ENCODE measurements at regions not wholly inside any gene's neighbourhood (a gene's known extent, or its start where the extent isn't known, plus 50 kb on each side); places are given as distances from the start of the nearest gene placed in this dataset.
A peak's percentile ranks its signal among the peaks of the same experiment; 100 is the strongest.

- no peak overlapping the region for H2BK120ac ChIP-seq (ENCODE audit: low read depth, low read length)
- H3K9me3 ChIP-seq (ENCODE audit: control insufficient read depth, insufficient read depth, low read length), result no peaks in the 10 kb centered on the region
- no peak overlapping the region for H3K4me3 ChIP-seq (ENCODE audit: insufficient read depth, low read depth, low read length)
- in situ Hi-C loops (cut with MboI; ENCODE audit: low sequenced_read_pairs), result no loop called here
- peak overlapping the region; percentile 28 for H3K18ac ChIP-seq (ENCODE audit: low read depth, low read length)
- H3K27ac ChIP-seq (ENCODE audit: insufficient read depth, low read length), result no peak overlapping the region
- no peak overlapping the region for H4K5ac ChIP-seq (ENCODE audit: low read depth, low read length)
- intact Hi-C loops (cut with micrococcal nuclease), result no loop called here
- H3K23ac ChIP-seq (ENCODE audit: low read depth, low read length), result no peak overlapping the region
- H3K9me1 ChIP-seq (ENCODE audit: insufficient read depth, low read length), result peaks cover 2% of the 10 kb centered on the region
- H2BK20ac ChIP-seq (ENCODE audit: low read depth, low read length), result no peak overlapping the region
- no peak overlapping the region for H4K91ac ChIP-seq (ENCODE audit: insufficient read depth, low read depth, low read length)
- H2BK5ac ChIP-seq (ENCODE audit: low read depth, low read length, poor library complexity, severe bottlenecking), result no peak overlapping the region
- H3K9ac ChIP-seq (ENCODE audit: low read depth, low read length), result no peak overlapping the region
- dilution Hi-C loops (cut with HindIII; ENCODE audit: low sequenced_read_pairs, unreplicated experiment), result loop anchor here (25.0 kb wide), 1 partner anchor 302 kb away; the partner anchor contains the start of gene TCF21
- BruUV-seq (replicated peaks), result no TSS peak
- ATAC-seq (ENCODE audit: low read depth), result no peak
- no peak overlapping the region for H3K4ac ChIP-seq (ENCODE audit: low read depth, low read length)
- no peaks in the 10 kb centered on the region for H3K36me3 ChIP-seq (ENCODE audit: control insufficient read depth, insufficient read depth, low read length)
- TF ChIP-seq USF2 (IDR thresholded peaks at IDR 0.05; ENCODE audit: low read depth, low read length) (no peak), CHD1 (IDR thresholded peaks at IDR 0.05; ENCODE audit: low read depth, low read length) (no peak), FOS (IDR thresholded peaks at IDR 0.05; ENCODE audit: low read depth, low read length) (no peak), MAZ (IDR thresholded peaks at IDR 0.05; ENCODE audit: borderline replicate concordance, low read depth, low read length) (no peak), SMC3 (IDR thresholded peaks at IDR 0.05; ENCODE audit: low read depth, low read length) (no peak), BHLHE40 (IDR thresholded peaks at IDR 0.05; ENCODE audit: low read depth, low read length) (no peak), MXI1 (IDR thresholded peaks at IDR 0.05; ENCODE audit: borderline replicate concordance, low read depth, low read length) (no peak), RCOR1 (IDR thresholded peaks at IDR 0.05; ENCODE audit: insufficient replicate concordance, low read length) (no peak), CEBPB (IDR thresholded peaks at IDR 0.05; ENCODE audit: low read depth, low read length) (no peak), ELK1 (IDR thresholded peaks at IDR 0.05; ENCODE audit: borderline replicate concordance, low read depth, low read length) (no peak), MAFK (IDR thresholded peaks at IDR 0.05; ENCODE audit: low read depth, low read length) (no peak), NFE2L2 (IDR thresholded peaks at IDR 0.05; ENCODE audit: low read depth, low read length) (no peak), RAD21 (IDR thresholded peaks at IDR 0.05; ENCODE audit: low read length) (no peak)
- 0 out of 3 replicates have a peak overlapping the region, but pooled peaks have one; percentile 36 for H2BK15ac ChIP-seq (ENCODE audit: low read depth, low read length)
- no peak overlapping the region for H3K56ac ChIP-seq (ENCODE audit: extremely low read depth, insufficient read depth, low read length)
- ChIA-PET CTCF (interaction anchor here (0.5 to 1.8 kb wide), 3 partner anchors 288 to 339 kb away, joined by 3 to 4 read pairs (median 3); no protein-coding TSS in a partner anchor), POLR2A (ENCODE audit: unreplicated experiment) (no interaction called here)
- no peak overlapping the region for H3K4me2 ChIP-seq (ENCODE audit: low read depth, low read length)
- no peaks in the 10 kb centered on the region; a peak in 1 of 4 replicates for H3K79me1 ChIP-seq (ENCODE audit: low read depth in 1 of 2, low read length in 2 of 2)
- H3K4me1 ChIP-seq (ENCODE audit: control insufficient read depth, insufficient read depth, low read length), result peaks cover 7% of the 10 kb centered on the region
- no peak overlapping the region for H4K8ac ChIP-seq (ENCODE audit: low read depth in 2 of 2, low read length in 2 of 2)
- no peak overlapping the region for H2AK5ac ChIP-seq (ENCODE audit: low read depth, low read length)
- no peak overlapping the region for H3K14ac ChIP-seq (replicated peaks; ENCODE audit: low read depth, low read length)
- H4K20me1 ChIP-seq (ENCODE audit: insufficient read depth, low read length), result no peaks in the 10 kb centered on the region
- no peak overlapping the region for H2AK9ac ChIP-seq (replicated peaks; ENCODE audit: low read depth, low read length, poor library complexity)
- no peak overlapping the region for H2AFZ ChIP-seq (replicated peaks; ENCODE audit: low read length, poor library complexity)
- no peak for DNase-seq
- WGBS, 2 experiments (ENCODE audit: extremely low coverage in 2 of 2, insufficient read length in 1 of 2), result 20% methylated on average over 1 of the region's 2 CpGs; no CpG with 5 or more reads in 1 of the 2 experiments
- H3K27me3 ChIP-seq (ENCODE audit: control insufficient read depth, insufficient read depth, low read length), result no peaks in the 10 kb centered on the region
These were observed 304.1 kb upstream of the TCF21 start for GRCh38 chr6:133584823-133585222.

Data from IMR-90 (cell line).